HL-60 (cell line): ENCODE measurements at regions not wholly inside any gene's neighbourhood (a gene's known extent, or its start where the extent isn't known, plus 50 kb on each side); places are given as distances from the start of the nearest gene placed in this dataset.

Experiments
- CTCF ChIP-seq: IDR thresholded peaks from one replicate; pipeline ENCODE4 v1.5.1; 2011; ENCODE audit warnings: low read length, control low read depth, inconsistent platforms; ENCODE audit not compliant: insufficient read depth
- GABPA ChIP-seq: IDR thresholded peaks from 2 replicates; pipeline ENCODE4 v1.6.1; 2012; ENCODE audit warnings: low read depth
- POLR2AphosphoS5 ChIP-seq: IDR thresholded peaks from 2 replicates; pipeline ENCODE4 v1.6.1; 2012; ENCODE audit warnings: low read depth
- REST ChIP-seq: IDR thresholded peaks from 2 replicates; pipeline ENCODE4 v1.6.1; 2012; ENCODE audit warnings: low read depth; ENCODE audit not compliant: insufficient replicate concordance

- no peak for TF ChIP-seq CTCF
- TF ChIP-seq POLR2AphosphoS5: no peak
- no peak for TF ChIP-seq GABPA
- TF ChIP-seq REST: no peak
Observed at GRCh38 chr2:8548619-8549150, 133.2 kb upstream of the ID2 start.
